PFSK-1 (cell line): ENCODE measurements at regions not wholly inside any gene's neighbourhood (a gene's known extent, or its start where the extent isn't known, plus 50 kb on each side); places are given as distances from the start of the nearest gene placed in this dataset.

Experiments
- FOXP2 ChIP-seq: optimal IDR thresholded peaks from 2 replicates; pipeline ENCODE3; 2011; ENCODE audit warnings: borderline replicate concordance, control low read depth, inconsistent platforms; ENCODE audit not compliant: insufficient read depth; ENCODE audit errors: extremely low read length, extremely low read depth
- POLR2AphosphoS5 ChIP-seq: IDR thresholded peaks from 2 replicates; pipeline ENCODE4 v1.6.1; 2012; ENCODE audit warnings: low read depth, mild to moderate bottlenecking, control low read depth, low read length, moderate library complexity
- SIN3A ChIP-seq: IDR thresholded peaks from 2 replicates; pipeline ENCODE4 v1.6.1; 2012; ENCODE audit warnings: mild to moderate bottlenecking, low read length, moderate library complexity, borderline replicate concordance; ENCODE audit not compliant: insufficient read depth
- TAF1 ChIP-seq: IDR thresholded peaks from 2 replicates; pipeline ENCODE4 v1.6.1; 2012; ENCODE audit warnings: low read length, control low read depth, borderline replicate concordance; ENCODE audit not compliant: insufficient read depth
- TF ChIP-seq, protein P1 (sequence below), 2 experiments: IDR thresholded peaks; 2 replicates each; pipeline versions ENCODE4 v1.6.1 to v1.8.0; 2011 to 2012; ENCODE audit warnings: low read depth in 2 of 2, low read length in 2 of 2, control low read depth in 1 of 2, inconsistent platforms in 1 of 2, mild to moderate bottlenecking in 1 of 2, moderate library complexity in 1 of 2; ENCODE audit not compliant: insufficient read depth in 1 of 2

DNA sequence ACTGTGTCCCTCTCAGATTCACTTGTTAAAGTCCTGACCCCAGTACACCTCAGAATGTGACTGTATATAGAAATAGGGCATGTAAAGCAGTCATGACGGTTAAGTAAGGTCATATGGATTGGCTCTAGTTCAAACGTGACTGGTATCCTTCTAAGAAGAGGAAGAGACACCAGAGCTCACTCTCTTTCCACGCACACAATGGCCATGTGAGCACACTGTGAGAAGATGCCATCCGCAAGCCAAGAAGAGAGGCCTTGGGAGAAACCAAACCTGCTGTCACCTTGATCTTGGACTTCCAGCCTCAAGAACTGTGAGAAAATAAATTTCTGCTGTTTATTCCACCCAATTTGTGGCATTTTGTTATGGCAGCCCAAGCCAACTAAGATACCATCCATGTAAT, 56.8 kb upstream of the IRF2BP2 start:
- TF ChIP-seq TAF1 (no peak), FOXP2 (no peak), POLR2AphosphoS5 (no peak), SIN3A (no peak)
- TF ChIP-seq, protein P1, sequence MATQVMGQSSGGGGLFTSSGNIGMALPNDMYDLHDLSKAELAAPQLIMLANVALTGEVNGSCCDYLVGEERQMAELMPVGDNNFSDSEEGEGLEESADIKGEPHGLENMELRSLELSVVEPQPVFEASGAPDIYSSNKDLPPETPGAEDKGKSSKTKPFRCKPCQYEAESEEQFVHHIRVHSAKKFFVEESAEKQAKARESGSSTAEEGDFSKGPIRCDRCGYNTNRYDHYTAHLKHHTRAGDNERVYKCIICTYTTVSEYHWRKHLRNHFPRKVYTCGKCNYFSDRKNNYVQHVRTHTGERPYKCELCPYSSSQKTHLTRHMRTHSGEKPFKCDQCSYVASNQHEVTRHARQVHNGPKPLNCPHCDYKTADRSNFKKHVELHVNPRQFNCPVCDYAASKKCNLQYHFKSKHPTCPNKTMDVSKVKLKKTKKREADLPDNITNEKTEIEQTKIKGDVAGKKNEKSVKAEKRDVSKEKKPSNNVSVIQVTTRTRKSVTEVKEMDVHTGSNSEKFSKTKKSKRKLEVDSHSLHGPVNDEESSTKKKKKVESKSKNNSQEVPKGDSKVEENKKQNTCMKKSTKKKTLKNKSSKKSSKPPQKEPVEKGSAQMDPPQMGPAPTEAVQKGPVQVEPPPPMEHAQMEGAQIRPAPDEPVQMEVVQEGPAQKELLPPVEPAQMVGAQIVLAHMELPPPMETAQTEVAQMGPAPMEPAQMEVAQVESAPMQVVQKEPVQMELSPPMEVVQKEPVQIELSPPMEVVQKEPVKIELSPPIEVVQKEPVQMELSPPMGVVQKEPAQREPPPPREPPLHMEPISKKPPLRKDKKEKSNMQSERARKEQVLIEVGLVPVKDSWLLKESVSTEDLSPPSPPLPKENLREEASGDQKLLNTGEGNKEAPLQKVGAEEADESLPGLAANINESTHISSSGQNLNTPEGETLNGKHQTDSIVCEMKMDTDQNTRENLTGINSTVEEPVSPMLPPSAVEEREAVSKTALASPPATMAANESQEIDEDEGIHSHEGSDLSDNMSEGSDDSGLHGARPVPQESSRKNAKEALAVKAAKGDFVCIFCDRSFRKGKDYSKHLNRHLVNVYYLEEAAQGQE (IDR thresholded peaks at IDR 0.05; ENCODE audit: insufficient read depth in 1 of 2, low read depth in 2 of 2, low read length in 2 of 2), result no peak

DNA sequence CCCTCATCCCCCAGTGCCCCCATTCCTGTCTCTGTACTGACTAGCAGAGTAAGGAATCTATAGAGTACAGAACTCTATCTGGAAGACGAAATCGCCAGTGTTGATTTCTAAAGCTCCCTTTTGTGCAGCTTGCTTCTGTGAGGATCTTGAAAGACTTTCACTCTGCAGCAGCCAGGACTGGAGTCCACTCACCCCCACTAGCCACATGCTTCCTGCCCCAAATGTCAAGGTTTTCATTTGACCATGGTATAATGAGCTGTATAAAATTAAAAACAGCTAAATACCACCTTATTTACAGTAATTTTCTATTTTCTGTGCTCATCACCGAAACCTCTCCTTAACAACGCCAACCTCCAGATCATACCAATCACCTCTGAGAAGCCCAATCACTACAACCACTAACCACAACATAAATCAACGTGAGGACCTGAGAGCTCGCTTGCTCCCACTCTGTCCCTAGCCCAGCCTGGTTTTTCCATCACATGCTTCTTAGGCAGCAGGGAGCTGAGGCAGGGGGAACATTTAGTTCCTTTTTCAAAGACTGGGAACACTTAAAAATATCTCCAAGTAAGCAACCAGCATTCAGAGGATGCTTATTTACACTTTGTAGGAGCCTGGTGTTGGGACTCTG, 56.1 kb upstream of the IRF2BP2 start:
- TF ChIP-seq, protein P1 (IDR thresholded peaks at IDR 0.05; ENCODE audit: insufficient read depth in 1 of 2, low read depth in 2 of 2, low read length in 2 of 2), result no peak

DNA sequence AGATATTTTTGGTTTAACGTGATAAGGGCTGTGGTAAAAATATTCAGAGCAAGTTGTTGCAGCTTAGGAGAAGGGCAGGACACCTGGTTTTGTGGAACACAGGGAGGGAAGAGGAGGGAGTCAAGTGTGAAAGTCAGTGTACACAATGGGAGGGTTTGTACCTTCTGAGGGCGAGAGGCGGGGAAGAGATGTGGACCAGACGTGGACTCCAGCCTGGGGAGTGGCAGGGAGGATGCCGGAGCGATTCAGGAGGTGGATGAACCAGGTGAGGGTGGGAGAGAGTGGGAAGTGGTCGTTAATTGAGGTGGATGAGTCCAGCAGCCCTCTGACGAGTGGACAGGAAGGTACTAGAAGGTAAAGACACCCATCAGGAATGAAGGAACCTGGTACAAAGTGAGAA, 52.2 kb upstream of the IRF2BP2 start:
- TF ChIP-seq, protein P1 (IDR thresholded peaks at IDR 0.05; ENCODE audit: insufficient read depth in 1 of 2, low read depth in 2 of 2, low read length in 2 of 2), result no peak
- no peak for TF ChIP-seq SIN3A

DNA sequence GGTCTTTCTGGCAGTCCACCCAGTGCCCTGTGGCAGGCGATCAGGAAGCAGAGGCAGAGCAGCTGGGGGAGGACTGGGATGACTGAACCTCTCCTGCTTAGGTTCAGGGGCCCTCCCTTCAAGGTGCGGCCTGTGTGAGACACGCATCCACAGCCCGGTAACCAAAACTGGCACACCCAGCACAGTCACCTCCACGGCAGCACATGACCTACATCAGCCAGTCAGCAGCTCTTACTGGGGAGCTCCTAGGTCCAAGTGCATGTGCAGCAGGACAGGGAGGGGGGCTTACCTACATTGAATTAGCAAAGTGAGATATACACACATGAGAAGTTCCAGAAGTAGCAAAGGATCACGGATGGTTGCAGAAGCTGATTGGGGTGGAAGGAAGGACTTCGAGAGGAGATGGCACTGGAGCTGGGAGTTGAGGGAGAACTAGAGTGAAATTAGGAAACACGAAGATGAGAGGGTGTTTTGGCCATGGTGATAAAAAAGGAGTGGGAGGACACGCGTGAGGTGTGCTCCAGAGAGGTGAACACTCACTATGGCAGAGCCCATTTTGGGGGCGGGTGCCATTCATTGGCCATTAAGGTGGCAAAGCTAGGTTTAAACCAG, 51.4 kb upstream of the IRF2BP2 start:
- no peak for TF ChIP-seq POLR2AphosphoS5
- no peak for TF ChIP-seq SIN3A
- TF ChIP-seq FOXP2, result no peak
- TF ChIP-seq, protein P1 (IDR thresholded peaks at IDR 0.05; ENCODE audit: insufficient read depth in 1 of 2, low read depth in 2 of 2, low read length in 2 of 2), result no peak
- no peak for TF ChIP-seq TAF1

DNA sequence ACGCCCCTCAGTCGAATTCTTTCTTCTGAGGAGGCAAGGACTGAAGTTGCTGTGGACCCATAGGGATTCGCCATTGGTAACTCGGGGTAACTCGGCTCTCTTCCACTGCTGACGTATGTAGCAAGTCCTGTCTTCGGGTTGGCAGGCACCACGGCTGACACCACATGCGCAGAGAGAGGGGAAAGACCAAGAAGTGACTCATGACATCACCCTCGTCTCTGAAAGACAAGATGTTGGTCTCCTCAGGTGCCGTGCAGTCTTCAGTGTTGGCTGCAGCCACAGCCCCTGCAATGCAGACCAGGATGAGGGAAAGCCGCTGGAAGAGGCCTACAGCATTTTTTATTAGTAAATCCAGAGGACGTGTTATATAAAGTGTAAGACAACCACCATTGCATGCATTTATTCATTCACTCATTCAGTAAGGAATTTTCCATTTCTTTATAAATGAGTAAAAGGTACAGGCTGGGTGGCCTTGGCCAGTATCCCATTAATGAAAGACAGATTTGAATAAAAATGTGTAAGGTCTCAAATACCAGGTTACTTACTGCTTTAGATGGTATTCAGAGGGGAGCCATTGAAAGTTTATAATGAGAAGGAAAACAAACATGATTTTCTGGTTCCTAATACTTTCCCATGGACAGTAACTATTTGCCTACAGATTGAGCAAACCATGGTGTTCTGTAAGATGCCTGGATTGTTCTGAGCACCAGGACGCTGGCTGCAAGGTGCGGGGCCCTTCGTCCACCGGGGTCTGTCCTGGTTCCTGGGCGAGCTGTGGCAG, 50.7 kb upstream of the IRF2BP2 start:
- TF ChIP-seq SIN3A (no peak), TAF1 (no peak), POLR2AphosphoS5 (no peak), FOXP2 (no peak)
- TF ChIP-seq, protein P1 (IDR thresholded peaks at IDR 0.05; ENCODE audit: insufficient read depth in 1 of 2, low read depth in 2 of 2, low read length in 2 of 2), result no peak
